ENCODE measurements at regions not wholly inside any gene's neighbourhood (a gene's known extent, or its start where the extent isn't known, plus 50 kb on each side); places are given as distances from the start of the nearest gene placed in this dataset.
"Not testable (repeated sequence)": the region's sequence is repeated elsewhere in the genome, so short reads cannot be mapped to it uniquely, and the experiment has no call there.

GRCh38 chrX:19237901-19238300 is 105.8 kb upstream of the PDHA1 start:
- no peak for DNase-seq (ENCODE audit: low spot score)

DNA sequence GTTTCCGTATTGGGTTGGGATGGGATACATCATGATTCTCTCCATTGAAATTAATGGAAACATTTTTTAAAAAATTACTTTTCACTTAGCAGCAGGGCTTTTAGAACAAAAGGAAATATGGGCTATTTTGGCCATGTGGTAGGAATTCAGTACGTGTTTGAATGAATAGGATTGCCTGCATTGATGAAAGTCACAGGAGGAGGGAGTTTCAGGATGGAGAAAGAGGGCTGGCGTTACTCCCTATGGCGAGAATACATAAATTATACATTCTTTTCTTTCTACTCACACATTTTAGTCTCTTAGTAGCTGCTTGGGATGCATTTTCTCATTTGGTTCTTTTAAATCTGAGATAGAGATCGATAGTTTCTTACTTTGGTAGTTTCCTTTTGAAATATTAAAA is 100.3 kb upstream of the PDHA1 start:
- DNase-seq (ENCODE audit: low spot score), result no peak

- not testable (repeated sequence) for DNase-seq (ENCODE audit: low spot score)
These were observed 98.8 kb upstream of the PDHA1 start for GRCh38 chrX:19244921-19245320.

- DNase-seq (ENCODE audit: low spot score), result no peak
These were observed 97.9 kb upstream of the PDHA1 start for GRCh38 chrX:19245711-19246269.

- no peak for DNase-seq (ENCODE audit: low spot score)
These were observed 86.7 kb upstream of the PDHA1 start for GRCh38 chrX:19256986-19257385.

- DNase-seq (ENCODE audit: low spot score), result not testable (repeated sequence)
These were observed 82.7 kb upstream of the PDHA1 start for GRCh38 chrX:19261026-19261425.

- DNase-seq (ENCODE audit: low spot score), result no peak
These were observed 73.0 kb upstream of the PDHA1 start for GRCh38 chrX:19270727-19271126.

- no peak for DNase-seq (ENCODE audit: low spot score)
These were observed 71.3 kb upstream of the PDHA1 start for GRCh38 chrX:19272452-19272851.

GRCh38 chrX:19280636-19281035 is 63.1 kb upstream of the PDHA1 start:
- no peak for DNase-seq (ENCODE audit: low spot score)

GRCh38 chrX:19281256-19281655 is 62.5 kb upstream of the PDHA1 start:
- no peak for DNase-seq (ENCODE audit: low spot score)

- DNase-seq (ENCODE audit: low spot score), result no peak
These were observed 60.0 kb upstream of the PDHA1 start for GRCh38 chrX:19283597-19284339.

DNA sequence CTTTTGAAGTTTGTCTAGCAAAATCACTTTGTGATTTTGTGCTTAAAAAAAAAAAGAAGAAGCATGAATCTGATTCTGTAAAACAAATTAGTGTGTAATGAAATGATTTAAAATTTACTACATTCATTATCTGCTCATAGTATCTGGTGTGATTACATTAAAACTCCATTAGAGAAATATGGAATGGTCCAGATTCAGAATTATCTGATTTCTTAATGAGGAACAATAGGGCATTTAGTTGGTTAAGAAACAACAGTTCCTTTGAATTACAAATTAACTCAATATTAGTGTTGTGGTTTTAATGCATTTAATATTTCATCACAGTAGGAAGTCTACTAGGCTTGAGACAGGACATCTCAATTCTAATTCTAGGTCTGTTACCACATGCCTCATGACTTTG is 57.9 kb upstream of the PDHA1 start:
- DNase-seq (ENCODE audit: low spot score), result no peak

DNA sequence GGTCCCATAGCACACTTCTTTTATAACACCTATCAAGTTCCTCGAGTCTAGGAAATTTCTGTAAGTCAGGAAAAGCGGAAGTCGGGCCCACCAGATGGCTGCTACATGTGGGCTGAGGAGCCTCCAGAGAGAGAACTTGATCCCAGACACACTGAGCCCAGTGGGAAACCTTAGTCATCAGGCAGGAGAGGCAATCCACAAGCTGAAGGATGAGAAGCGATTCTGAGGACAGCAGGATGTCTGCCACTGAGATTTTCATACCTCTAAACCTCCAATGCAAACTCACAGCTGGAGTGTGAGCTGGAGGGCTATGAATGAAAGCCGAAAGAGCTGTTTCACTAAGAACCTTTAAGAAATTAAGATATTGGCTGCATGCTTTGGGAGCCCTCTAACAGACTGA is 52.6 kb upstream of the PDHA1 start:
- no peak for DNase-seq (ENCODE audit: low spot score)

DNA sequence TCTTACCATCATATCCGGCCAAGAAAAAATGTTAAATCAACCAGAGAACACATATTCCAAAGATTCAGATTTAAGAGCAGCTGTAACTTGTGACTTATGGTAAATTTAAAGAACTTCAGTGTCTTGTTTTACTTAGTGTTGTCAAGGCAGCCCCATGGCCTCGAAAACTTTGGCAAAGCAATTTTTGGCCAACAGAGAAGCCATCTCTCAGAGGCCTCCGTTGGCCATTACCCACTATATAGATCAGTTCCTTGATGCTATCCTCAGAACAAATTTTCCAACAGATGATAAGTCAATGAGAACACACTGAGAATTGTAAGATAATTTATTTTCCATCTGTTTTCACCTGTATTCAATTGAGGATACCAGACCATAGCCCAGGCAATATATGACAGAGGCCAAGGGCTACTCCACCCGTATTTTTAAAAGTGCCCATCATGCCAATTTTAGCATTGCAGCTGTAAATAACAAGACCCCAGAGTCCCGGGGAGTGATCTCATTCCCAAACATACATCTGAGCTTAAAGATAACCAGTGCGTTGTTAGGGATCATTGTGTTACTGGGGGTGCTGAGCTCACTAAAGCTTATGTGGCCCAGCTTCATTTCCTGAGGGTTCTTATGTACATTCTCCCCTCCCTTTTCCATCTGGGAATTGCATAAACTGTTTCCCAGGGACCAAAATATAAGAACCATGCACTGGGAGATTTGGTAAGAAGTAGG is 50.0 kb upstream of the PDHA1 start:
- DNase-seq (ENCODE audit: low spot score), result no peak
